Psoas muscle (tissue), 7 donors: ENCODE measurements at regions not wholly inside any gene's neighbourhood (a gene's known extent, or its start where the extent isn't known, plus 50 kb on each side); places are given as distances from the start of the nearest gene placed in this dataset.

Experiments used
- ATAC-seq, 4 donors: fragments of 200-7000 bp; cut with Tn5 transposase; one replicate each; pipeline ENCODE4 v1.9.1; 2020; ENCODE audit warnings: moderate library complexity in 3 of 4, mild to moderate bottlenecking in 2 of 4
- DNase-seq, 2 donors: peaks; one replicate each; pipeline ENCODE4 v3.0.0-alpha.2; 2020
- H3K27ac ChIP-seq: fragments of 200-600 bp; one replicate; pipeline ENCODE4 v1.8.0; 2022
- H3K27me3 ChIP-seq, 3 donors: fragments of 200-600 bp in 1 of 3; one replicate each; pipeline versions ENCODE4 v1.6.1 to v1.8.0; 2013 to 2022; ENCODE audit warnings: low read length in 2 of 3, mild to moderate bottlenecking in 2 of 3, moderate library complexity in 1 of 3; ENCODE audit not compliant: insufficient read depth in 3 of 3
- H3K36me3 ChIP-seq, 2 donors: fragments of 200-600 bp in 1 of 2; one replicate each; pipeline versions ENCODE4 v1.6.1 to v1.8.0; 2013 to 2022; ENCODE audit warnings: low read depth in 1 of 2, mild to moderate bottlenecking in 1 of 2, moderate library complexity in 1 of 2; ENCODE audit not compliant: insufficient read depth in 1 of 2
- H3K4me1 ChIP-seq: fragments of 200-600 bp; one replicate; pipeline ENCODE4 v1.8.0; 2022
- H3K4me3 ChIP-seq: fragments of 200-600 bp; one replicate; pipeline ENCODE4 v1.8.0; 2022; ENCODE audit warnings: mild to moderate bottlenecking
- H3K9me3 ChIP-seq: fragments of 200-600 bp; one replicate; pipeline ENCODE4 v1.8.0; 2022
- CTCF ChIP-seq: fragments of 200-600 bp; IDR thresholded peaks from one replicate; pipeline ENCODE4 v1.8.0; 2022; ENCODE audit warnings: antibody characterized with exemption
- WGBS, 3 donors: extraction: QIAGEN DNeasy Blood & Tissue Kit; methylation state at CpG; one replicate each; pipeline versions ENCODE4 v1.1.6 to v1.1.7; 2013; 5-methylcytosine and 5-hydroxymethylcytosine counted together
- intact Hi-C, 2 donors: fragments of 100-400 bp; cut with DNase I; formaldehyde crosslinking; loops; one replicate each; pipeline versions ENCODE4 v1.11.0 to v1.14.2; 2022
- donor health status: healthy with polysubstance abuse.
- donor health status: DM: no; HTN: no; CAD: no; lungs with moderate emphysema.
- donor health status: Bipolar disorder and iron deficiency.
- donor health status: healthy.
- donor health status: DM: yes; HTN: yes; CAD: no.
- donor health status: DM: no; HTN: no; CAD: no.
- donor health status: DM: yes; HTN: yes; CAD: no.

GRCh38 chr2:188766471-188766856 is 207.7 kb upstream of the COL3A1 start:
- Histone ChIP-seq H3K4me1 (no peaks in the 10 kb centered on the region), H3K27me3 (no peaks in the 10 kb centered on the region), H3K4me3 (no peak overlapping the region), H3K36me3 (no peaks in the 10 kb centered on the region), H3K9me3 (no peaks in the 10 kb centered on the region), H3K27ac (no peak overlapping the region)
- WGBS, 3 donors = 91 to 96% (median 93%) methylated on average over 3 of the region's 3 CpGs
- no peak for TF ChIP-seq CTCF
- ATAC-seq (no peak), DNase-seq (no peak)
- intact Hi-C loops = no loop called here

GRCh38 chr2:188767176-188767575 is 207.0 kb upstream of the COL3A1 start:
- Histone ChIP-seq H3K36me3 (no peaks in the 10 kb centered on the region), H3K27ac (no peak overlapping the region), H3K4me1 (no peaks in the 10 kb centered on the region), H3K9me3 (no peaks in the 10 kb centered on the region), H3K4me3 (no peak overlapping the region), H3K27me3 (no peaks in the 10 kb centered on the region)
- ATAC-seq = no peak
- no peak for DNase-seq
- TF ChIP-seq CTCF = no peak
- intact Hi-C loops = no loop called here
- 29 to 59% (median 40%) methylated on average over 1 of the region's 1 CpG for WGBS, 3 donors

- ATAC-seq (no peak), DNase-seq (no peak)
- H3K4me1 ChIP-seq = no peaks in the 10 kb centered on the region
- TF ChIP-seq CTCF = no peak
- H3K4me3 ChIP-seq = no peak overlapping the region
- intact Hi-C loops = loop anchor here in 1 of 2 donors (10.0 kb wide), 1 partner anchor 95 kb away; no protein-coding TSS in a partner anchor
- no peaks in the 10 kb centered on the region for H3K36me3 ChIP-seq
- WGBS, 3 donors = 41 to 57% (median 44%) methylated on average over 5 of the region's 5 CpGs
- no peaks in the 10 kb centered on the region for H3K9me3 ChIP-seq
- no peak overlapping the region for H3K27ac ChIP-seq
- no peaks in the 10 kb centered on the region for H3K27me3 ChIP-seq
Measured at GRCh38 chr2:188770296-188770695, 203.9 kb upstream of the COL3A1 start.

- H3K4me3 ChIP-seq = no peak overlapping the region
- H3K9me3 ChIP-seq = no peaks in the 10 kb centered on the region
- no peak overlapping the region for H3K27ac ChIP-seq
- H3K4me1 ChIP-seq = no peaks in the 10 kb centered on the region
- TF ChIP-seq CTCF = no peak
- intact Hi-C loops = loop anchor here in 1 of 2 donors (10.0 kb wide), 1 partner anchor 98 kb away; no protein-coding TSS in a partner anchor
- DNase-seq (no peak), ATAC-seq (no peak)
- H3K36me3 ChIP-seq = no peaks in the 10 kb centered on the region
- H3K27me3 ChIP-seq = no peaks in the 10 kb centered on the region
Measured at GRCh38 chr2:188773075-188773474, 201.1 kb upstream of the COL3A1 start.

- H3K9me3 ChIP-seq = no peaks in the 10 kb centered on the region
- intact Hi-C loops = loop anchor here in 1 of 2 donors (10.0 kb wide), 1 partner anchor 102 kb away; no protein-coding TSS in a partner anchor
- no peak overlapping the region for H3K4me3 ChIP-seq
- H3K27me3 ChIP-seq = no peaks in the 10 kb centered on the region
- no peak for TF ChIP-seq CTCF
- DNase-seq (no peak), ATAC-seq (no peak)
- H3K4me1 ChIP-seq = no peaks in the 10 kb centered on the region
- no peaks in the 10 kb centered on the region for H3K36me3 ChIP-seq
- no peak overlapping the region for H3K27ac ChIP-seq
- WGBS, 3 donors = 91 to 100% (median 95%) methylated on average over 1 of the region's 1 CpG
Measured at GRCh38 chr2:188776634-188777033, 197.5 kb upstream of the COL3A1 start.
